DOHH2 (cell line): ENCODE measurements at regions not wholly inside any gene's neighbourhood (a gene's known extent, or its start where the extent isn't known, plus 50 kb on each side); places are given as distances from the start of the nearest gene placed in this dataset.
A peak's percentile ranks its signal among the peaks of the same experiment; 100 is the strongest.

Experiments used
- H3F3A ChIP-seq: fragments of 200-600 bp; sonication (generic), shearing (Covaris generic); 2 replicates; pipeline ENCODE4 v1.6.0; 2016; ENCODE audit warnings: antibody characterized with exemption, mild to moderate bottlenecking; ENCODE audit not compliant: control insufficient read depth, insufficient read depth
- H3K27ac ChIP-seq: fragments of 200-600 bp; sonication (generic); 2 replicates; pipeline ENCODE4 v1.5.1; 2014; ENCODE audit warnings: low read depth, mild to moderate bottlenecking, low read length, moderate library complexity
- H3K27me3 ChIP-seq: fragments of 200-600 bp; sonication (generic); 2 replicates; pipeline ENCODE4 v1.6.1; 2014; ENCODE audit warnings: mild to moderate bottlenecking, low read length, mixed read lengths; ENCODE audit not compliant: control insufficient read depth
- H3K36me3 ChIP-seq: fragments of 200-600 bp; sonication (generic); 2 replicates; pipeline ENCODE4 v1.6.1; 2014; ENCODE audit warnings: mild to moderate bottlenecking, low read length, moderate library complexity, mixed read lengths; ENCODE audit not compliant: control insufficient read depth
- H3K4me1 ChIP-seq: fragments of 200-600 bp; sonication (generic); 2 replicates; pipeline ENCODE4 v1.6.1; 2014; ENCODE audit warnings: mild to moderate bottlenecking, low read length, mixed read lengths; ENCODE audit not compliant: control insufficient read depth
- H3K4me2 ChIP-seq: fragments of 200-600 bp; sonication (generic); 2 replicates; pipeline ENCODE4 v1.6.0; 2014; ENCODE audit warnings: mild to moderate bottlenecking, low read length, moderate library complexity
- H3K4me3 ChIP-seq: fragments of 200-600 bp; sonication (generic); 2 replicates; pipeline ENCODE4 v1.5.1; 2014; ENCODE audit warnings: mild to moderate bottlenecking, low read length, mixed read lengths
- H3K79me2 ChIP-seq: fragments of 200-600 bp; sonication (generic); 2 replicates; pipeline ENCODE4 v1.6.1; 2014; ENCODE audit warnings: mild to moderate bottlenecking, low read length, mixed read lengths; ENCODE audit not compliant: control insufficient read depth
- H3K9me2 ChIP-seq: fragments of 200-600 bp; sonication (generic); replicated peaks from 2 replicates; pipeline ENCODE4 v1.6.1; 2014; ENCODE audit warnings: mild to moderate bottlenecking, low read length, mixed read lengths; ENCODE audit not compliant: control insufficient read depth
- H3K9me3 ChIP-seq: fragments of 200-600 bp; sonication (generic); 2 replicates; pipeline ENCODE4 v1.6.1; 2014; ENCODE audit warnings: antibody characterized with exemption, low read length, mixed read lengths; ENCODE audit not compliant: control insufficient read depth, insufficient read depth
- H4K20me1 ChIP-seq: fragments of 200-600 bp; sonication (generic); 2 replicates; pipeline ENCODE4 v1.6.0; 2014; ENCODE audit warnings: low read depth, mild to moderate bottlenecking, antibody characterized with exemption, low read length, moderate library complexity; ENCODE audit not compliant: control insufficient read depth, insufficient read depth
- CTCF ChIP-seq: fragments of 200-600 bp; sonication (generic); IDR thresholded peaks from one replicate; pipeline ENCODE4 v1.5.1; 2014; ENCODE audit warnings: antibody characterized with exemption, mild to moderate bottlenecking, low read depth, low read length; ENCODE audit not compliant: poor library complexity, severe bottlenecking
- EZH2phosphoT487 ChIP-seq: fragments of 200-600 bp; sonication (generic); IDR thresholded peaks from 2 replicates; pipeline ENCODE4 v1.6.1; 2017; ENCODE audit warnings: borderline replicate concordance, mild to moderate bottlenecking, antibody characterized with exemption, low read length, moderate library complexity, mixed read lengths

- Histone ChIP-seq H3K4me3 (no peak overlapping the region), H3K9me2 (no peaks in the 10 kb centered on the region), H3F3A (no peaks in the 10 kb centered on the region), H3K27ac (no peak overlapping the region), H3K36me3 (no peaks in the 10 kb centered on the region), H3K9me3 (no peaks in the 10 kb centered on the region), H3K79me2 (no peaks in the 10 kb centered on the region), H3K27me3 (no peaks in the 10 kb centered on the region), H3K4me2 (no peak overlapping the region), H4K20me1 (no peaks in the 10 kb centered on the region), H3K4me1 (no peaks in the 10 kb centered on the region)
- TF ChIP-seq EZH2phosphoT487 (no peak), CTCF (no peak)
Observed at GRCh38 chr4:156686120-156686519, 285.5 kb downstream of the PDGFC start.

GRCh38 chr4:156685308-156685707 lies 286.3 kb downstream of the PDGFC start:
- Histone ChIP-seq H4K20me1 (no peaks in the 10 kb centered on the region), H3F3A (no peaks in the 10 kb centered on the region), H3K9me3 (no peaks in the 10 kb centered on the region), H3K4me1 (no peaks in the 10 kb centered on the region), H3K36me3 (no peaks in the 10 kb centered on the region), H3K27me3 (no peaks in the 10 kb centered on the region), H3K79me2 (no peaks in the 10 kb centered on the region), H3K9me2 (no peaks in the 10 kb centered on the region), H3K4me3 (no peak overlapping the region), H3K4me2 (no peak overlapping the region), H3K27ac (no peak overlapping the region)
- no peak for TF ChIP-seq CTCF
- TF ChIP-seq EZH2phosphoT487: no peak

- TF ChIP-seq EZH2phosphoT487 (no peak), CTCF (no peak)
- Histone ChIP-seq H3K4me1 (no peaks in the 10 kb centered on the region), H3K79me2 (no peaks in the 10 kb centered on the region), H3K27ac (no peak overlapping the region), H3F3A (no peaks in the 10 kb centered on the region), H3K36me3 (no peaks in the 10 kb centered on the region), H3K9me3 (no peaks in the 10 kb centered on the region), H3K4me2 (no peak overlapping the region), H3K4me3 (no peak overlapping the region), H3K9me2 (no peaks in the 10 kb centered on the region), H4K20me1 (no peaks in the 10 kb centered on the region), H3K27me3 (no peaks in the 10 kb centered on the region)
Observed at GRCh38 chr4:156677656-156678055, 293.9 kb downstream of the PDGFC start.

- Histone ChIP-seq H3K4me3 (no peak overlapping the region), H3F3A (no peaks in the 10 kb centered on the region), H4K20me1 (no peaks in the 10 kb centered on the region), H3K27ac (no peak overlapping the region), H3K4me2 (no peak overlapping the region), H3K36me3 (no peaks in the 10 kb centered on the region), H3K4me1 (no peaks in the 10 kb centered on the region), H3K9me2 (no peaks in the 10 kb centered on the region), H3K27me3 (no peaks in the 10 kb centered on the region), H3K9me3 (no peaks in the 10 kb centered on the region), H3K79me2 (no peaks in the 10 kb centered on the region)
- TF ChIP-seq CTCF (peak; percentile 31), EZH2phosphoT487 (no peak)
Observed at GRCh38 chr4:156677131-156677531, 294.5 kb downstream of the PDGFC start.
